Type B pancreatic cell (in vitro differentiated cells): ENCODE measurements at regions not wholly inside any gene's neighbourhood (a gene's known extent, or its start where the extent isn't known, plus 50 kb on each side); places are given as distances from the start of the nearest gene placed in this dataset.
"Not testable (repeated sequence)": the region's sequence is repeated elsewhere in the genome, so short reads cannot be mapped to it uniquely, and the experiment has no call there.

ENCODE experiments used
- DNase-seq: peaks from one replicate; pipeline ENCODE4 v3.0.0; 2021; ENCODE audit warnings: mixed read lengths; ENCODE audit not compliant: unreplicated experiment; ENCODE audit errors: extremely low spot score
- H3K27ac Mint-ChIP-seq: 2 replicates; pipeline ENCODE4 v1.8.0; 2021; ENCODE audit warnings: mild to moderate bottlenecking, mixed read lengths
- H3K27me3 Mint-ChIP-seq: 2 replicates; pipeline ENCODE4 v1.8.0; 2021; ENCODE audit warnings: mixed read lengths
- H3K36me3 Mint-ChIP-seq: 2 replicates; pipeline ENCODE4 v1.8.0; 2021; ENCODE audit warnings: mixed read lengths
- H3K4me1 Mint-ChIP-seq: one replicate; pipeline ENCODE4 v1.8.0; 2021; ENCODE audit warnings: mixed read lengths; ENCODE audit not compliant: unreplicated experiment
- H3K4me3 Mint-ChIP-seq: 2 replicates; pipeline ENCODE4 v1.8.0; 2021; ENCODE audit warnings: mild to moderate bottlenecking, mixed read lengths
- H3K9me3 Mint-ChIP-seq: 2 replicates; pipeline ENCODE4 v1.8.0; 2021; ENCODE audit warnings: mixed read lengths
- TF ChIP-seq, protein P1 (sequence below): fragments of 200-600 bp; sonication (generic); conservative IDR thresholded peaks from 2 replicates; pipeline ENCODE4 v1.5.0; 2021; ENCODE audit warnings: antibody characterized with exemption, mild to moderate bottlenecking

DNA sequence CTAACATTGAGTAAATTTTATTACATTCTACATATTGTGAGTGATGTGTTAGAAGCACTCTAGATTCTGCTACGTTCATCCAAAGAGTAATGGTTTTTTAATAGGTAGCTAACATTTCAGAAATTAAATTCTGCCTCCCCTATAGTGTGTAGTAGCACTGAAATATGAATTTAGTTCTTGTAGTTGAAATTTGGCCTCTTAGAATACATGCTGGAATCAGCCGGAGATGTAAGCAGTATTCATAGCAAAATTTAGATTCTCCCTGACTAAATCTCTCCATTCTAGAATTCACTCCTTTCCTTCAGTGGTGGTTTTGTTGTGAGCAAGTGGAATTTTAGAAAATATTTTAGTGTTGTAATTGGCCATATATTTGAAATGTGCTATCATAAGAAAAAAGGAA, 799.9 kb upstream of the CDH10 start:
- Mint-ChIP-seq H3K27ac (no peak overlapping the region), H3K27me3 (no peaks in the 10 kb centered on the region), H3K9me3 (no peaks in the 10 kb centered on the region), H3K4me3 (no peak overlapping the region), H3K4me1 (peaks cover 4% of the 10 kb centered on the region), H3K36me3 (no peaks in the 10 kb centered on the region)
- TF ChIP-seq, protein P1, sequence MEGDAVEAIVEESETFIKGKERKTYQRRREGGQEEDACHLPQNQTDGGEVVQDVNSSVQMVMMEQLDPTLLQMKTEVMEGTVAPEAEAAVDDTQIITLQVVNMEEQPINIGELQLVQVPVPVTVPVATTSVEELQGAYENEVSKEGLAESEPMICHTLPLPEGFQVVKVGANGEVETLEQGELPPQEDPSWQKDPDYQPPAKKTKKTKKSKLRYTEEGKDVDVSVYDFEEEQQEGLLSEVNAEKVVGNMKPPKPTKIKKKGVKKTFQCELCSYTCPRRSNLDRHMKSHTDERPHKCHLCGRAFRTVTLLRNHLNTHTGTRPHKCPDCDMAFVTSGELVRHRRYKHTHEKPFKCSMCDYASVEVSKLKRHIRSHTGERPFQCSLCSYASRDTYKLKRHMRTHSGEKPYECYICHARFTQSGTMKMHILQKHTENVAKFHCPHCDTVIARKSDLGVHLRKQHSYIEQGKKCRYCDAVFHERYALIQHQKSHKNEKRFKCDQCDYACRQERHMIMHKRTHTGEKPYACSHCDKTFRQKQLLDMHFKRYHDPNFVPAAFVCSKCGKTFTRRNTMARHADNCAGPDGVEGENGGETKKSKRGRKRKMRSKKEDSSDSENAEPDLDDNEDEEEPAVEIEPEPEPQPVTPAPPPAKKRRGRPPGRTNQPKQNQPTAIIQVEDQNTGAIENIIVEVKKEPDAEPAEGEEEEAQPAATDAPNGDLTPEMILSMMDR = no peak
- no peak for DNase-seq

DNA sequence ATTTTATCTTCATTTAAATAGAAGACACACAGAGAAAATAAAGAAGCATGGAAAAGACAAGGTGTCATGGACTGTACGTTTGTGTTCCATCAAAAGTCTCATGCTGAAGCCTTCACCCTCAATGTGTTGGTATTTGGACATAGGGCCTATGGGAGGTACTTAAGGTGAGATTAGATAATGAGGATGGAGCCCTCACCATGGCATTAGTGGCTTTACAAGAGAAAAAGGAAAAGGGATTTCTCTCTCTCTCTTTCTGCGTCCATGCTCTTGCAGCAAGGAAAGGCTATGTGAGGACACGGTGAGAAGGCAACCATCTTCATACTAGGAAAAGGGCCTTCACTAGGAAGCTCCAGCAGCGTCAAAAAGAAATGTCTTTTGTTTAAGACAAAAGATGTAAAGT, 797.0 kb upstream of the CDH10 start:
- Mint-ChIP-seq H3K27ac (no peak overlapping the region), H3K27me3 (no peaks in the 10 kb centered on the region), H3K9me3 (no peaks in the 10 kb centered on the region), H3K4me1 (no peaks in the 10 kb centered on the region), H3K36me3 (no peaks in the 10 kb centered on the region), H3K4me3 (no peak overlapping the region)
- no peak for DNase-seq
- TF ChIP-seq, protein P1 = no peak

DNA sequence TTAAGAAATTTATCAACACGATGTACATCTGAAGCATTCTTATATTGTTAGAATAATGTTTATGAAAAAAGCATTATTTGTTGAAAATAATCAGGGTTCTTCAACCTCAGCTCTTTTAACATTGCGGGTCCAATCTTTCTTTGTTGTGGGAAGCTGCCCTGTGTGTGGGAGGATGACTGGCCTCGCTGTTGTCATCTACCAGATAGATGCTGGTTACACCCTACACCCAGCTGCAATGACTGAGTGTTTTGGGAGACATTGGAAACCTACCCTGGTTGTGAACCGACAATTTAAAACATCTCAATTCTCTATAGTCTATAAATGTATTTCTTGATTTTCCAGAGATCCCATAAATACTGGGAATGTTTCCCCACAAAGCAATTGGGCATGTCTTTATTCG, 794.2 kb upstream of the CDH10 start:
- H3K4me1 Mint-ChIP-seq = no peaks in the 10 kb centered on the region
- TF ChIP-seq, protein P1 = no peak
- H3K36me3 Mint-ChIP-seq = no peaks in the 10 kb centered on the region
- no peaks in the 10 kb centered on the region for H3K27me3 Mint-ChIP-seq
- no peak overlapping the region for H3K27ac Mint-ChIP-seq
- no peaks in the 10 kb centered on the region for H3K9me3 Mint-ChIP-seq
- H3K4me3 Mint-ChIP-seq = no peak overlapping the region
- DNase-seq = no peak

DNA sequence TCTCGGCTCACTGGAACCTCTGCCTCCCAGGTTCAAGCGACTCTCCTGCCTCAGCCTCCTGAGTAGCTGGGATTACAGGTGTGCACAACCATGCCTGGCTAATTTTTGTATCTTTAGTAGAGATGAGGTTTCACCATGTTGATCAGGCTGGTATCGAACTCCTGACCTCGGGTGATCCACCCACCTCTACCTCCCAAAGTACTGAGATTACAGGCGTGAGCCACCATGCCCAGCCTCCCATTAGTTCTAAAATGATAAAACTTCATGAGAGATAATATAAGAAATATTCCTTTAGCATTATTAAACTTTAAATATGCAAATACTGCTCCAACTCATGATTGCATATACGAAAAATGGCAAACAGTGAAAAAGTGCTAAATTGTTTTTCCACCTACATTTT, 793.6 kb upstream of the CDH10 start:
- not testable (repeated sequence) for H3K27ac Mint-ChIP-seq, H3K36me3 Mint-ChIP-seq, DNase-seq, H3K4me3 Mint-ChIP-seq, H3K27me3 Mint-ChIP-seq, H3K9me3 Mint-ChIP-seq, H3K4me1 Mint-ChIP-seq

DNA sequence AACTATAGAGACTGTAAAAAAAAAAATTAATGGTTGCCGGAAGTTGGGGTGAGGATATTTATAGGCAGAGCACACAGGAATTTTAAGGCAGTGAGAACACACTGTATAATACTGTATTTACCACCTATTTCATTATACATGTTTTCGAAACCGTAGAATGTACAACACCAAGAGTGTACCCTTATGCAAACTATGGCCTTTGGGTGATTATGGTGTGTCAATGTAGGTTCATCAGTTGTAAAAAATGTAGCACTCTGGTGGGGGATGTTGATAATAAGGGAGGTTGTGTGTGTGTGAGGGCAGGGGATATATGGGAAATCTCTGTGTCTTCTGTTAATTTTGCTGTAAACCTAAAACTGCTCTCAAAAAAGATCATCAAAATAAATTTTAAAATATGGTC, 791.7 kb upstream of the CDH10 start:
- H3K9me3 Mint-ChIP-seq = no peaks in the 10 kb centered on the region
- no peak overlapping the region for H3K4me3 Mint-ChIP-seq
- TF ChIP-seq, protein P1 = no peak
- H3K4me1 Mint-ChIP-seq = no peaks in the 10 kb centered on the region
- H3K27ac Mint-ChIP-seq = no peak overlapping the region
- no peaks in the 10 kb centered on the region for H3K27me3 Mint-ChIP-seq
- DNase-seq = no peak
- H3K36me3 Mint-ChIP-seq = no peaks in the 10 kb centered on the region

DNA sequence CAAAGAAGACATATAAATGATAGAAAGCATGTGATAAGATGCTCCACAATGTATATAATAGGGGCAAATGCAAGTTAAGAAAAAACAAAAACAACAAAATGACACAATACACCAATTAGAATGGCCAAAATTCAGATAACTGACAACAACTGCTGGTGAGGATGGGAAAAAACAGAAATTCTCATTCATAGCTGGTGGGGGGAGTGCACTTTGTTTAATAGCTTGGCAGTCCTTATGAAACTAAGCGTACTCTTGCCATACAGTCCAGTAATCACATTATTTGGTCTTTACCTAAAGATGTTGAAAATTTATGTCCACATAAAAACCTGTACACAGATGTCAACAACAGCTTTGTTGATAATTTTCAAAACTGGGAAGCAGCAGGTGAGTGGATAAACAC, 791.1 kb upstream of the CDH10 start:
- Mint-ChIP-seq H3K4me3 (no peak overlapping the region), H3K4me1 (no peaks in the 10 kb centered on the region), H3K36me3 (no peaks in the 10 kb centered on the region), H3K27me3 (no peaks in the 10 kb centered on the region), H3K27ac (no peak overlapping the region), H3K9me3 (no peaks in the 10 kb centered on the region)
- TF ChIP-seq, protein P1 = no peak
- DNase-seq = no peak
